Common myeloid progenitor, CD34-positive (primary cell): ENCODE measurements at regions not wholly inside any gene's neighbourhood (a gene's known extent, or its start where the extent isn't known, plus 50 kb on each side); places are given as distances from the start of the nearest gene placed in this dataset.

Experiments used
- CTCF ChIA-PET: fragments of 350-600 bp; sonication (Branson Sonifier 250); formaldehyde crosslinking; loops from one replicate; lab custom pipeline; 2021; ENCODE audit warnings: antibody characterized with exemption; lab: Charles Lee
- POLR2A ChIA-PET: fragments of 350-600 bp; sonication (Branson Sonifier 250); formaldehyde crosslinking; loops from one replicate; lab custom pipeline; 2021; ENCODE audit warnings: antibody characterized with exemption; lab: Charles Lee
- DNase-seq, 3 donors: peaks; one replicate each; pipeline versions ENCODE4 v3.0.0 to v3.0.0-alpha.2; 2013
- H3K27ac ChIP-seq, 2 experiments: 1 replicate in 1 of 2; 2 replicates in 1 of 2; pipeline ENCODE4 v1.7.0; 2013; ENCODE audit warnings: inconsistent platforms in 2 of 2, low read length in 2 of 2, mild to moderate bottlenecking in 2 of 2, low read depth in 1 of 2, moderate library complexity in 1 of 2; ENCODE audit not compliant: severe bottlenecking in 2 of 2, insufficient read depth in 1 of 2, poor library complexity in 1 of 2
- H3K27me3 ChIP-seq, 5 experiments: replicated peaks in 2 of 5; 1 replicate in 3 of 5; 2 replicates in 2 of 5; pipeline versions ENCODE4 v1.6.1 to v1.7.0; 2013; ENCODE audit warnings: low read length in 4 of 5, mild to moderate bottlenecking in 2 of 5, moderate library complexity in 2 of 5, inconsistent platforms in 1 of 5; ENCODE audit not compliant: insufficient read depth in 5 of 5, control insufficient read depth in 4 of 5
- H3K36me3 ChIP-seq, 4 experiments: 1 replicate in 2 of 4; 2 replicates in 2 of 4; pipeline versions ENCODE4 v1.6.1 to v1.7.0; 2013; ENCODE audit warnings: low read length in 3 of 4, control low read depth in 1 of 4, mild to moderate bottlenecking in 1 of 4; ENCODE audit not compliant: control insufficient read depth in 4 of 4, insufficient read depth in 4 of 4
- H3K4me1 ChIP-seq, 4 experiments: 1 replicate in 3 of 4; 2 replicates in 1 of 4; pipeline versions ENCODE4 v1.6.1 to v1.7.1; 2013; ENCODE audit warnings: low read length in 3 of 4, mild to moderate bottlenecking in 3 of 4, control low read depth in 1 of 4, inconsistent platforms in 1 of 4, moderate library complexity in 1 of 4; ENCODE audit not compliant: control insufficient read depth in 4 of 4, insufficient read depth in 4 of 4; ENCODE audit errors: control extremely low read depth in 1 of 4
- H3K4me3 ChIP-seq, 7 experiments: 1 replicate in 4 of 7; 2 replicates in 3 of 7; pipeline versions ENCODE4 v1.5.1 to v1.7.0; 2013; ENCODE audit warnings: mild to moderate bottlenecking in 7 of 7, low read length in 6 of 7, moderate library complexity in 6 of 7, inconsistent platforms in 2 of 7, low read depth in 2 of 7, control low read depth in 1 of 7; ENCODE audit not compliant: insufficient read depth in 4 of 7, control insufficient read depth in 1 of 7; ENCODE audit errors: extremely low read depth in 1 of 7
- H3K9me3 ChIP-seq, 5 experiments: 1 replicate in 4 of 5; 2 replicates in 1 of 5; pipeline versions ENCODE4 v1.6.1 to v1.7.1; 2013; ENCODE audit warnings: low read length in 4 of 5, mild to moderate bottlenecking in 2 of 5, inconsistent platforms in 1 of 5, low read depth in 1 of 5, moderate library complexity in 1 of 5; ENCODE audit not compliant: control insufficient read depth in 4 of 5, insufficient read depth in 2 of 5; ENCODE audit errors: control extremely low read depth in 1 of 5
- WGBS: methylation state at CpG from one replicate; pipeline ENCODE4 v1.1.5; 2013; ENCODE audit not compliant: insufficient coverage; 5-methylcytosine and 5-hydroxymethylcytosine counted together

- peaks cover 0 to 5% (median 0%) of the 10 kb centered on the region in 5 experiments for H3K9me3 ChIP-seq
- no peak overlapping the region for H3K4me3 ChIP-seq
- POLR2A ChIA-PET = no interaction called here
- no peak overlapping the region for H3K27ac ChIP-seq
- no peak for DNase-seq
- 100% methylated on average over 1 of the region's 2 CpGs for WGBS
- no peaks in the 10 kb centered on the region for H3K4me1 ChIP-seq
- no peaks in the 10 kb centered on the region for H3K27me3 ChIP-seq
- CTCF ChIA-PET = no interaction called here
- H3K36me3 ChIP-seq = no peaks in the 10 kb centered on the region
Observed at GRCh38 chr14:98682726-98683125, 589.3 kb downstream of the BCL11B start.

- WGBS = 95% methylated on average over 4 of the region's 4 CpGs
- CTCF ChIA-PET = no interaction called here
- H3K4me3 ChIP-seq = no peak overlapping the region
- no peak overlapping the region for H3K27ac ChIP-seq
- H3K4me1 ChIP-seq = no peaks in the 10 kb centered on the region
- no peaks in the 10 kb centered on the region for H3K27me3 ChIP-seq
- H3K9me3 ChIP-seq = peaks cover 0 to 5% (median 0%) of the 10 kb centered on the region in 5 experiments
- POLR2A ChIA-PET = no interaction called here
- no peaks in the 10 kb centered on the region for H3K36me3 ChIP-seq
- DNase-seq = no peak
Observed at GRCh38 chr14:98684468-98684867, 587.5 kb downstream of the BCL11B start.

DNA sequence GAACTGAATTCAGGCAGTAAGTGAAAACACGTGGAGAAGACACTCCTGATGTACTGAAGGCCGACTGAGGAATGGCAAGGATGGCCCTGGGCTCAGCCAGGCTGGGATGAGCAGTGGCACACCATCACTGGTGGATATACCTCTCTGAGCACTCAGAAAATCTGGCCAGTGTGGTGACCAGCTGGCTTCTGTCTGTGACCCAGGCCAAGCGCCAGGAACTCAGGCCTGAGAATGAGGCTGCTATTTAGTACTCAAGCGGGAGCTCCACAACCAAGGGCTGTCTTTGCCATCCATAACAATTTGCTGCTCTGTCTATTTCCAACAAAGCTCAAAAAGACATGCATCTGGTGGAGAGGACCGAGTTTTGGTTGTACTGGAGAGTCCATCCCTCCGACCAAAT, 586.3 kb downstream of the BCL11B start:
- POLR2A ChIA-PET = no interaction called here

GRCh38 chr14:98688446-98688845, 583.6 kb downstream of the BCL11B start:
- ChIA-PET CTCF (no interaction called here), POLR2A (no interaction called here)
- 90% methylated on average over 3 of the region's 3 CpGs for WGBS
- no peaks in the 10 kb centered on the region for H3K36me3 ChIP-seq
- no peaks in the 10 kb centered on the region for H3K4me1 ChIP-seq
- H3K27me3 ChIP-seq = no peaks in the 10 kb centered on the region
- H3K27ac ChIP-seq = no peak overlapping the region
- H3K4me3 ChIP-seq = no peak overlapping the region
- DNase-seq = no peak
- H3K9me3 ChIP-seq = peaks cover 0 to 3% (median 0%) of the 10 kb centered on the region in 5 experiments

More for the DNA sequence above, 586.3 kb downstream of the BCL11B start:
- CTCF ChIA-PET = no interaction called here
- Histone ChIP-seq H3K27ac (no peak overlapping the region), H3K4me1 (no peaks in the 10 kb centered on the region), H3K9me3 (peaks cover 0 to 5% (median 0%) of the 10 kb centered on the region in 5 experiments), H3K27me3 (no peaks in the 10 kb centered on the region), H3K4me3 (no peak overlapping the region), H3K36me3 (no peaks in the 10 kb centered on the region)
- DNase-seq = no peak
- whole genome bisulfite sequencing = 90% methylated on average over 5 of the region's 6 CpGs

GRCh38 chr14:98689951-98690350, 582.0 kb downstream of the BCL11B start:
- CTCF ChIA-PET = no interaction called here
- POLR2A ChIA-PET = no interaction called here
- WGBS = 83% methylated on average over 2 of the region's 3 CpGs

DNA sequence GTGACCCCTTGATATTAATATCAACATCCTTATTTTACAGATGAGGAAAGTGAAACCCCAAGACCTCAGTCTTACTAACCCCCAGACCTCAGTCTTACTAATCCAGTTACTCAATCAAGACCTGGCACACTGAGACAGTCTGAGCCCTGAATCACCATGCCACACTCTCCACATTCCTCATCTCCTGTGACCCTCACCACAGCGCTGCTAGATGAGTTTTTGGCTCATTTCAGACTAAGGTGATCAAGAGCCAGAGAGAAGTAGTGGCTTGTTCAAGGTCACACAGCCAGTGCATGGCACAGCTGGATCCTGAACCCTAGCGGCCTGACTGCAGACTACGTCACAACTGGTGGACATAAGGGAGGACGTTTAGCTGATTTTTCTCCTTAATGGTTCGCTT, 579.2 kb downstream of the BCL11B start:
- Histone ChIP-seq H3K27me3 (no peaks in the 10 kb centered on the region), H3K4me1 (no peaks in the 10 kb centered on the region), H3K36me3 (no peaks in the 10 kb centered on the region), H3K27ac (no peak overlapping the region), H3K9me3 (no peaks in the 10 kb centered on the region), H3K4me3 (no peak overlapping the region)
- 78% methylated on average over 3 of the region's 5 CpGs for WGBS
- ChIA-PET POLR2A (no interaction called here), CTCF (no interaction called here)
- no peak for DNase-seq

More at GRCh38 chr14:98689951-98690350, 582.0 kb downstream of the BCL11B start:
- H3K4me1 ChIP-seq = no peaks in the 10 kb centered on the region
- no peak overlapping the region for H3K4me3 ChIP-seq
- H3K36me3 ChIP-seq = no peaks in the 10 kb centered on the region
- H3K27me3 ChIP-seq = no peaks in the 10 kb centered on the region
- no peak overlapping the region for H3K27ac ChIP-seq
- H3K9me3 ChIP-seq = no peaks in the 10 kb centered on the region
- no peak for DNase-seq

- Histone ChIP-seq H3K27ac (no peak overlapping the region), H3K27me3 (no peaks in the 10 kb centered on the region), H3K4me1 (no peaks in the 10 kb centered on the region), H3K4me3 (no peak overlapping the region), H3K36me3 (no peaks in the 10 kb centered on the region), H3K9me3 (no peaks in the 10 kb centered on the region)
- POLR2A ChIA-PET = no interaction called here
- CTCF ChIA-PET = interaction anchor here (1.1 kb wide), 1 partner anchor 21 kb away, joined by 3 read pairs; no protein-coding TSS in a partner anchor
- no peak for DNase-seq
Observed at GRCh38 chr14:98694541-98694940, 577.5 kb downstream of the BCL11B start.
